ENCODE measurements at regions not wholly inside any gene's neighbourhood (a gene's known extent, or its start where the extent isn't known, plus 50 kb on each side); places are given as distances from the start of the nearest gene placed in this dataset.
"Not testable (repeated sequence)": the region's sequence is repeated elsewhere in the genome, so short reads cannot be mapped to it uniquely, and the experiment has no call there.

GRCh38 chr17:52965856-52966255 is 807.3 kb upstream of the CA10 start:
- no peak overlapping the region for H3K4me3 ChIP-seq (ENCODE audit: low read depth, low read length)
- DNase-seq (ENCODE audit: low read depth): no peak
- TF ChIP-seq CTCF (IDR thresholded peaks at IDR 0.05; ENCODE audit: low read depth, low read length): no peak
- TF ChIP-seq, protein P1, sequence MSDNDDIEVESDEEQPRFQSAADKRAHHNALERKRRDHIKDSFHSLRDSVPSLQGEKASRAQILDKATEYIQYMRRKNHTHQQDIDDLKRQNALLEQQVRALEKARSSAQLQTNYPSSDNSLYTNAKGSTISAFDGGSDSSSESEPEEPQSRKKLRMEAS (IDR thresholded peaks at IDR 0.05; ENCODE audit: low read depth, low read length): no peak

DNA sequence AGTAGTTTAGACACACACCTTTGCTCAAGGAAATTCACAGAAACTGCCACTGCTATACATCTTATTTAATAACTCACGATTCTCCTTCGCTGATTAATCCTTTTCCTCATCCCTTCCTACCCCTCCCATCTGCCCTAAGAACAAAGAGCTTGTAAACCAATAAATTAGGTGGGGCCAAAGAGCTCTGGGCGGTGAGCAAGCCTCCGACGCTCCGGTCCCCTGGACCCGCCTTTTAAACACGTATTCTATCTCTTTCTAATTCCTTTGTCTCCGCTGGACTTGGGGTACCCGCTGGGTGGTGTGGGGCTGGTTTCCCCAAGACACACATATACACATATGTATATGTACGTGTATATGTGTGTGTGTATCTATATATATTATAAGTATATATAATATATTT is 803.2 kb upstream of the CA10 start:
- not testable (repeated sequence) for DNase-seq (ENCODE audit: low read depth)

GRCh38 chr17:52957411-52957810 is 798.9 kb upstream of the CA10 start:
- DNase-seq (ENCODE audit: low read depth): no peak
- no peak overlapping the region for H3K4me3 ChIP-seq (ENCODE audit: low read depth, low read length)
- TF ChIP-seq MYC (IDR thresholded peaks at IDR 0.05; ENCODE audit: low read depth, low read length) (no peak), POLR2A (IDR thresholded peaks at IDR 0.05; ENCODE audit: extremely low read depth, insufficient read length) (no peak), CTCF (IDR thresholded peaks at IDR 0.05; ENCODE audit: low read depth, low read length) (no peak)
- TF ChIP-seq, protein P1 (IDR thresholded peaks at IDR 0.05; ENCODE audit: low read depth, low read length): no peak

More for the DNA sequence above, 803.2 kb upstream of the CA10 start:
- not testable (repeated sequence) for H3K4me3 ChIP-seq (ENCODE audit: low read depth, low read length)

- TF ChIP-seq, protein P1 (IDR thresholded peaks at IDR 0.05; ENCODE audit: low read depth, low read length): no peak
- DNase-seq (ENCODE audit: low read depth): no peak
- no peak overlapping the region for H3K4me3 ChIP-seq (ENCODE audit: low read depth, low read length)
Observed at GRCh38 chr17:52947418-52947817, 788.9 kb upstream of the CA10 start.

DNA sequence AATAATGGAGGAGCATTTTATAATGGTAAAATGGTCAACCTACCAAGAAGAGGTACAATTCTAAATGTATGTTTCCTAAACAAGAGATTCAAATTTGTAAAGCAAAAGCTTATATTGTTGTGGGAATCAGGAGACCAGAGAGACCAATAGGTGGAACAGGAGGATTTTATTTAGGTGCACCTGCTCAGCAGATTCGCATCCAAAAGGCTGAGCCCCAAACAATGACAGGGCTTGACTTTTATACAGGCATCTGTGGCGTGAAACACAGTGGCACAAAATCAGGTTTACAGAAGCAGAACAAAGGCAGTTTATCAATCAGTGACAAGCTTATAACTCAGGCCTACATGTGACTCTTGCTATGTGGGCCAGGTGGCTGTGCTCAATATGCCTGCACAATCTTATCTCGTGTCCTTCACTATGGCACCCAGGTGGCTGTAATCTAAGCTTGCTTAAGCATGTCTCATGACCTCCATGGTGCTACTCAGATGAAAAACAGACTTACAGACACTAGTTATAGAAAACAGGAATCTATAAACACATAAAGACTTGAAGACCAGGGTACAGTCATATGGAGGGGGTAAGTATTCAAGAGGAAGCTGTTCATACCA is 780.2 kb upstream of the CA10 start:
- TF ChIP-seq, protein P1 (IDR thresholded peaks at IDR 0.05; ENCODE audit: low read depth, low read length): no peak
- TF ChIP-seq POLR2A (IDR thresholded peaks at IDR 0.05; ENCODE audit: extremely low read depth, insufficient read length): no peak
- TF ChIP-seq CTCF (IDR thresholded peaks at IDR 0.05; ENCODE audit: low read depth, low read length): no peak
- TF ChIP-seq MYC (IDR thresholded peaks at IDR 0.05; ENCODE audit: low read depth, low read length): no peak
- peak; percentile 2 for DNase-seq (ENCODE audit: low read depth)
- no peak overlapping the region for H3K4me3 ChIP-seq (ENCODE audit: low read depth, low read length)

DNA sequence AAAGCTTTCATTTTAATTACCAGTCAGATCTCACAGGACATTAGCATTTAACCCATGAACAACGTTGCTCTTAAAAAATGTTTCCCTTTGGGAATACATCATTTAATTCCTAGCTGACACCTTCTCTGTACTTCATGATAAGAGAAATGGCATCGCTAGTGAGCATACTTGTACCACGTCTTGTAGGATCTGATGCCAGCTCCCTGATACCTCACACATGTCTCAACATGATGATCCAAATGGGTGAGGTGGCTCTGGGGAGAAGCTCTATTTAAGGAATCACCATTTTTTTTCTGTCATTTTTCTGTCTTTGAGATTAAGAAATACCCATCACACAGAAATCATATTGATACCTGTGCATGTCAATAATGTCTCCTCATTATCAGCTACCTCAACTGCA is 772.1 kb upstream of the CA10 start:
- no peak overlapping the region for H3K4me3 ChIP-seq (ENCODE audit: low read depth, low read length)
- TF ChIP-seq MYC (IDR thresholded peaks at IDR 0.05; ENCODE audit: low read depth, low read length) (no peak), CTCF (IDR thresholded peaks at IDR 0.05; ENCODE audit: low read depth, low read length) (no peak)
- TF ChIP-seq, protein P1 (IDR thresholded peaks at IDR 0.05; ENCODE audit: low read depth, low read length): no peak
- DNase-seq (ENCODE audit: low read depth): no peak

- no peak for DNase-seq (ENCODE audit: low read depth)
- no peak overlapping the region for H3K4me3 ChIP-seq (ENCODE audit: low read depth, low read length)
- no peak for TF ChIP-seq CTCF (IDR thresholded peaks at IDR 0.05; ENCODE audit: low read depth, low read length)
- no peak for TF ChIP-seq MYC (IDR thresholded peaks at IDR 0.05; ENCODE audit: low read depth, low read length)
- TF ChIP-seq, protein P1 (IDR thresholded peaks at IDR 0.05; ENCODE audit: low read depth, low read length): no peak
- no peak for TF ChIP-seq POLR2A (IDR thresholded peaks at IDR 0.05; ENCODE audit: extremely low read depth, insufficient read length)
Observed at GRCh38 chr17:52930145-52930544, 771.6 kb upstream of the CA10 start.
